Embryonic facial prominence (tissue), 1 donor: ENCODE measurements at regions not wholly inside any gene's neighbourhood (a gene's known extent, or its start where the extent isn't known, plus 50 kb on each side); places are given as distances from the start of the nearest gene placed in this dataset.

Source experiments
- DNase-seq: peaks from one replicate; pipeline ENCODE4 v3.0.0-alpha.2; 2016; ENCODE audit errors: extremely low spot score

DNA sequence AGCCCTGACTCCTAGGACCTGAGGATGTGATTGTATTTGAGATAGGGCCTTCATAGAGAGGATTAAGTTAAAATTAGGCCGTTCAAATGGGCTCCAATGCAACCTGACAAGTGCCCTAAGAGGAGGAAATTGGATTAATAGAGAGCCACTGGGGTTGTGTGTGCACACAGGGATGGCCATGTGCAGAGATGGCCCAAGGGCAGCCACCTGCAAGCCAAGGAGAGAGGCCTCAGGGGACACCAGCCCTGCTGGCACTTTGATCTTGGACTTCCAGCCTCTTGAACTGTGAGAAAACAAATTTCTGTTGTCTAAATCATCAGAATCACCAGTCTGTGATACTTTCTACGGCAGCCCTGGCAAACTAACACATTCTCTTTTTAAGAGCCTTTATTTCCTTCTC is 598.8 kb downstream of the UTRN start:
- DNase-seq: no peak

DNA sequence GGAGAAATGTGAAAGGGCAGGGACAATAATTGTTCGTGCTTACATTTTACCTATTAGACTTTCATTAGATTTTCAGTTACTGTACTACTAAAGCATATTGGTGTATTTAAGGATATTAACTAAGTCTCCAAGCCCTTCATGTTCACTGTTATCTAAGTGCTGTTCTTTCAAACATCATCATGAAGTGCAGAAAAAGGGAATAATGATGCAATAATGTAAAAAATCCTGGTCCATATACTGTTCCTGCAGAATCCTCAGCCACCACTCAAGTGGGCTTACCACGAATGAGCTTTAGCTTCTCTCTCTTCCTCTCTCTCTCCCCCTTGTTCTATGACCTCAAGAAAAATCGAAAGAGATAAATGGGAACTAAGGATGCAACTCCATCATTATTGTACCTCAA is 600.7 kb downstream of the UTRN start:
- no peak for DNase-seq

DNA sequence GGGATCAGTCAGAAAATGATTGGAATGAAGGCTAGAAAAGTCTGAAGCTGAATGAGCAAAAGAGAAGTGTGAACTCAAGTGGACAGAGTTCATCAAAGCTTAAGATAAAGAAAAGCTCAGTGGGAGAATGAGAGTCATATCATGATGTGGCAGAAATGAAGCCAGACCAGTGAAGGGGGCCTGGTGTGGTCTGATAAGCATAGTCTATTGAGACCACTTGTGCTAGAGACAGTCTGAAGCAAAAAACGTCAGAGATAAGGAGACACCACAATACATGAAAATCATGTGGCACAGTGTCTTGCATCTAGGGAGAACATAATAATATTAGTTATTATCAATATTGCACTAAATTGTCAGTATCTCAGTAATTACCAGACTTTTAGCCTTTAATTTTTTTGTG is 601.5 kb downstream of the UTRN start:
- DNase-seq: no peak

DNA sequence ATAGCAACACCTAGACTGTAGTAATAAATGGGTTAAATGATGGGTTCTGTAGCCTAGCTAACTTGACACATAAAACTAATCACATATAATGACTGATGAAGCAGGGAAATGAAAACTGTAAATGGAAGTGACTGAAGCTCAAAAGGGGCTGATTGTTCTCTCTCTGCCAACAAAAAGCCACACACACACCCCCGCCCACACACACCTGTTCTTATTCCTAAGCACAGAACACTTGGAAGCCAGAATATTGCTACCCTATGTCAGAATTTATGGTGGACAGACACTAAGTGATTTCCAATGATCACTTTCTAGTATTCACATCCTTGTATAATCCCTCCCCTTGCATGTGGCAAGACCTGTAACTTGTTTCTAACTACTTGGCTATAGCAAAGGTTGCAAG is 603.5 kb downstream of the UTRN start:
- DNase-seq: no peak

DNA sequence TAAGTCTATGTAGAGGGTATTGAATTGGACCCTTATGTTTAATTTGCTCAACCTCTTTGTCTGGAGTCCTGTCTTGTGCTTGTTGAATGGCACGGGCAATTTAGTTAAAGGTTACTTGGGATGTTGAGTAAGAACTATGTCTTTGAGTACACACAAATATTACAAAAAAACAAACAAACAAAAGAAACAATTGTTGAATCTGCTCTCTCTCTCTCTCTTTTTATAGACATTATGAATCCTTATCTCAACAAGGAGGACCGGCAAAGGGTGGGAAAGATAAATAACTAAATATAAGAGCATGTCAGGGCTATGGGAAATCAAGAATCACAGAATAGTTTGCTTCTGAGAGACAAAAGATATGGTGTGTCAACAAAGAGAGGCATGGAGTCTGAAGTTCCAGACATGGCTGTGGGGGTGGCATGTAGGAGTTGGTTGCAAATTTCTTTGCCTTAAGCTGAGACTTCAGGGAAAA is 608.6 kb downstream of the UTRN start:
- DNase-seq: no peak

DNA sequence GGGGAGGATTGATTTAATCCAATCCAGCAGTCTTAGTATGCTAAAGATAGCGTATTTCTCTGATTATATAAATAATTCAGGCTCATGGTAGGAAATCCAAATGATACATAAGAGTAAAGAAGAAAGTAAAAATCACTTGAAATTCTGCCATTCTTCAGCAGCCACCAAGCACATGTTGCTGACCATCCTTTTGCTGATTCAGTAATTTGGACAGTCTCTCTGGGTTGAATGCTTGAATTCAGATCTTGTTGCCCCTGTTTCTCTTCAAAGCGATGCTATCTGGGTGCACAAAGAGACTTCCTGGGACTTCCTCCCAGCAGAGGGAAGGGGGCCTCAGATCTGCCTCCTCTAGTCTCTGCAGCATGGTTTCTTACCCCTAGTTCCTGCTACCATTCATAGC is 609.1 kb downstream of the UTRN start:
- no peak for DNase-seq

DNA sequence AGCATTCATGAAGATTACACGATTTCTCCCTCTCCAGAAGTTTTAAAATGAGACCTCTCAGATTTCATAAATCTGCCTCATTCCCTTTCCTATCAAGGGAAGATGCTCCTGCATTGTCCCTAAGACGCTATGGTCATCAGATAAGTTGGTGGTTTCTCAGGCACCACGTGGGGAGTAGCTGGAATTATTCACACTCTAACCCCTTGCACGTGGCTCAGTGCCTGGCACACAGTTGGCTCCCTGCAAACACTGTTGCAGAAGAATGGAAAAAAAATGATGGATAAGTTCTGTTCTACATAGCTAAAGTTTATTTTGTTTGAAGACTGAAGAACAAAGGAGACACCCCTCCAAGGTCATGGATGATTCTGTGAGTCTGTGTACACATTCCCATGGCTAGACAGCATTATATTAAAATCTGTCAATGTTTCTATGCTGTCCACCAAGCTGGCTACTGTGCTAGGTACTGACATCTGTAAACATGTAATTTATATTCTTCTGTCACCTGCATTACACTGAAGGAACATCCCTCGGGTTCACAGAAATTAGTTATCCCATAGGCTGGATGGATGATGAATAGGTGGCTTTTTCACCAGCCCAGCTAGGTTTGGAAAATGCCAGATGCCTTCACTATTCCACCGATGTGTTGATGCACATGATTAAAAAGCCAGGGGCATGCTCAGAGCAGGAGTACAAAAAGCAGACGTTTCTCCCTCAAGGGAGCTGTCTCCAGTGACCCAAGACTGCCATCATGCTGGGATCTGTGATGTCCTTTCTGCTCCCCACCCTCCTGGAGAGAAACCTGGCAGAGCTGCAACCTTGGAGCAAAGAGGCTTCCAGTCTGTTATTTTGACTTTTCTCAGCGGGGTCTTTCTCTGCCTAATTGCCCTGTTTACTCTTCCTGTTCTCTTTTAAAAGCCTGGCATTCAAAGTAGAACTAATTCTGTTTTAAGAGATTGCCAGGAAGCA is 610.5 kb downstream of the UTRN start:
- DNase-seq: no peak

DNA sequence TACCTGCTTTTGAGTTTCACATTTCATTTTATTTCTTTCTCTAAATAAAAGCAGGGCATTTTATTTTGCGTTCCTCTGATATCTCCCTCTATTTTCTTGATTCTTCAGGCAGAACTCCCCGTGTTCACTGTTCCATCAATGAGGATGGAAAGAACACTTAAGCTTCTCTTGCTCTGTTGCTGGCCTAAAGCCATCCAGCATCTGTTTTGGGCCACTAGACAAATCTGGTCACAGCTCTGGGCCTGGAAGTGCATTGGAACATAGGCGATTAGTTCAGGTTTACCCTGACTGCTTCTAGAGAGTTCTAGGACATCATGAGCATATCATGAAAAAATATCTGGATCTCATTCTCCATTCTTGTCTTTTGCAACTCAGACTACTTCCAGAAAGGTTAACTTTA is 611.2 kb downstream of the UTRN start:
- DNase-seq: no peak

DNA sequence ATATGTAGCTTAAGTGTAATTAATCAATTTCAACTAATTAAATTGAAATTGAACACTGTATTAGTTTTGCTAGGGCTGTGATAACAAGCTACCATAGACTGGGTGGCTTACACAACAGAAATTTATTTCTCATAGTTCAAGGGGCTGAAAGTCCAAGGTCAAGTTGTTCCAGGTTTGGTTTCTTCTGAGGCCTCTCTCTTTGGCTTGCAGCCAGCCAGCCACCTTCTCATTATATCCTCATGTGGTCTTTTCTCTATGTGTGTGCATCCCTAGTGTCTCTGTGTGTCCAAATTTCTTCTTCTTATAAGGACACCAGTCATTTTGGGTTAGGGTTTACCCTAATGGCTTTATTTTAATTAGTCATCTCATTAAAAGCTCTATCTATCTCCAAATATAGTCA is 611.7 kb downstream of the UTRN start:
- no peak for DNase-seq

DNA sequence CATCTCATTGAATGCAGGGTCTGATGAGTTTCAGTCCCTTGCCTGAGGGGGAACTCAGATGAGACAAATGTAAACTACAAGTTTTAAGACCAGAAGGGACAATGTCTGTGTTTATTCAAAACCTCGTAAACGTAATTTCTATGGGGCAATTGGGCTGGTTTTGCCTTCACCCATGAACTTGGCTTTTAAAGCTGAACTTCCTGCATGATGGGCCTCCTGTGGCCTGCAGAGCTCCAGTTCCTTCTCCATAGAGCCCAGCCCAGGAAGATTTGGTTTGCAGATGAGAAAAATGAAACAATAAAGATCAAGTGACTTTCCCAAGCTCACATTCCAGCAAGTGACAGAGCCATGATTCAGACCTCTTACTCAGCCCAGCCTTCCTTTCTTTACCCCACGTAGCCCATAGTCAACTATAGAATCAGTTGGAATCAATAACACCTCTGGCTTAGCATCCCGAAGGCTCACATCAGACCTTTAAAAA is 612.3 kb downstream of the UTRN start:
- DNase-seq: no peak

DNA sequence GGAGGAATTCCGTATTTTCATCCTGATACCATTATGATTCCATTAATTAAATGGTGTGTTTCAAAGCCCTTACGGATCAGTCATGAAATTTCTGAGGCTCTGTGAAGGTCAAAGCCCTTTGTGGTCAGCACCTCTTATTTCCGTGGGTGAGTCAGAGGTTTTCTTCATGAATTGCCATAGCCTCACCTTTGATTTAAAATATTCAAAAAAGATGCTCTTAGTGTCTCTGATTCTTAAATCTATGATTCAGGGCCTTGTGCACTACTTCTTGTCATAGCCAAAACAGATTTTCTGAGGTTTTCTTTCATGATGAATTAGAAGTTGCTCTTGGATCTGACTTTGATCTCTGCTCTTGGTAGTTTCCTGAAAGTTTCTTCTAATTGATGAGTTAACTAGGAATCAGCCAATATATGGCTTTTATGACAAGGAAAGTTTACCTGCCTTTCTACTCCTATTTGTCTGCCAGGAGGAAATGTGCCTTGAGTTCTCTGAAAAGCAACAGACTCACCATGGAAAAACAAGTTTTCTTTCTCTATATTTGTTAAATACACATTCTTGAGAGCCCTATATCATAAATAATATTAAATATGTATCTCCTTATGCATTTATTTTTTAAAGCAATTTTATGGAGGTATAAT is 613.0 kb downstream of the UTRN start:
- DNase-seq: no peak

DNA sequence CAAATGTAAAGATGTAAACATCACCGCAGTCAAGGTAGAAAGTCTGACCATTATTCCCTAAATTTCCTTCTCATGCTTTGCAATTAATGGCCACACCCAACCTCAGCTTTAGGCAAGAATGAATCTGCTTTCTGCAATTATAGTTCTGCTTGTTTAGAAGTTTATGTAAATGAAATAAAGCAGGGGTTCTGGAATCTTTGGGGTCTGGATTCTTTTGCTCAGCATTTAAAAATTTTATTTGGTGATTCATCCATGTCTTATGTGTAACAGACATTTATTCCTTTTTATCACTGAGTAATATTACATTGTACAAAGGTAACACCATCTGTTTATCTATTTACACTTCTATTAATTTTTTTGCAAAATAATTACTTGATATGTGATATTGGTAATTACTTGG is 613.6 kb downstream of the UTRN start:
- DNase-seq: no peak

DNA sequence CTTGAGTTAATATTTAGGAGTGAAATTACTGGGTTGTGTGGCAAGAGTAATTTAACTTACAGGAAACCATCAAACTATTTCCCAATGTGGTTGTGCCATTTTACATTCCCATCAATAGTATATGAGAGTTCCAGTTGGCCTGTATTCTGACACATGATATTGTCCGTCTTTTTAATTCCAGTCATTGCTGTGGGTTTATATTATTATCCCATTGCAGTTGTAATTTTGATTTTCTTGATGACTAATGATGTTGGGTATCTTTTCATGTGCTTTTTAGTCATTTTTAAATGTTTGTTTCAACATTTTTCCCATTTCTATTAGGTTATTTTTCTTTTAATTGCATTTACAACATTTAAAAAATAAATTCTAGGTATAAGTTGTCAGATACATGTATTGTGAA is 614.0 kb downstream of the UTRN start:
- no peak for DNase-seq

DNA sequence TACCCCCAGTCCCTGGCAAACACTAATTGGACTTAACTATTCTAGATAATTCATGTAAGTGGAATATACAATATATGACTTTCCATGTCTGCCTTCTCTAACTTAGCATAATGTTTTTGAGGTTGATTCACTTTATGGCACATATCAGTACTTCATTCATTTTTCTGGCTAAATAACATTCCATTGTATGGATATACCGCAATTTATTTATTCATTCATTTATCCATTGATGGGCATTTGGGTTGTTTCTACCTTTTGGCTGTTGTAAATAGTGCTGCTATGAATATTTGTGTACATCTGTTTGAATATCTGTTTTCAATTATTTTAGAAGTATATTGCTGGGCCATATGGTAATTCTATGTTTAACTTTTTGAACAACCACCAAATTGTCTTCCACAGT is 616.3 kb downstream of the UTRN start:
- DNase-seq: no peak

DNA sequence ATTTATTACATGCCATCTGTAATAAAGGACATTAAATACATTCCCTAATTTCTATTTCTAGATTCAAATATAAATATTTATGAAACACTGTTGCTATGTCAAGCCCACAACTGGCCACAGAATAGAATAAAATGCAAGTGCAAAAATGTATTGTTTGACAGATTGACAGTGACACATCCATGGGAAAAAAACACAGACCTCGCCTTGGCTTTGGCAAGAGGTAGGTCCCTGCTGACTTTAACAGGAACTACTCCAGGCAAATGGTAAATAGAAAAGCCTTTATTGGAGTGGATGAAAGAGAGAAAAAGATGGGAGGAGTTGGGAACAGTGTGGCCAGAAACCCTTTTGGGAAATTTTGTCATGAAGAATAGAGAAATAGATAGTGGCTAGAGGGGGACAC is 622.9 kb downstream of the UTRN start:
- DNase-seq: no peak

DNA sequence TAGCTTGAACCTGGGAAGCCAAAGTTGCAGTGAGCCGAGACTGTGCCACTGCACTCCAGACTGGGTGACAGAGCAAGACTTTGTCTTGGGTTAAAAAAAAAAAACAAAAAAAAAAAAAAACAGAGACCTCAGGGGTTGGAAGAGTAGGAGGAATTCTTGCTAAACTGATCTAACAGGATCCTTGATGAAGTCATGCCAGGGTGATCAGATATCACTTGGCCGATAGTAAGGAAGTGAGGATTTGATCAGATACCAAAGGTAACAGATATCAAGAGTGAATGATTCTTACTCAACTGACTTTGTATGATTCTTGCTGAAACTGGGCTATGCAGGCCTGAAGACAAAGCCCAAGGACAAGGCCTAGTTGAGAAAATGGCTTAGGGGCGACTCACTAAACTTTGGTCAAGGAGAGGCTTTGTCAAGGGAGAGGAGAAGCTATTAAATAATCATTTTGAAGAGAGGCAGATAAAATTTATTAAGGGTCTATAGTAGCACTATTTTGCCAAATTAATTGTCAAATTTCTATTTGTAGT is 624.7 kb downstream of the UTRN start:
- DNase-seq: no peak

DNA sequence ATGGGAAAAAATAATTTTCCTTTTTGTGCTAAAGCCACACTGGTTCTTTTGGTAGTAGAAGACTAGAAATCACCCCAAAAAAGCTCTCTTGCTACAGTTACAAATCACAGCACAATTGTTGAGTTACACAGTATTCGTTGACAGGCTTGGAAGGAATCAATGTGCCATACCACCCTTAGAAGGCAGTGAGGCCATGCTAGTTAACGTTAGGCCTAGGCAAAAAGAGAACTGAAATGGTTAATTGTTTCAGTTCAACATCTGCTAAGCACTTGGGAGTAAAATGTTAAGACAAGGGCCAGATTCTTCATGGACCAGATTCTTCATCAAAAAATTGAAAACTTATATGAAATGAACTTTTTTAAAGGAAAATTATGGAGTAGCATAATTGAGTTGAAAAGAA is 626.2 kb downstream of the UTRN start:
- no peak for DNase-seq

DNA sequence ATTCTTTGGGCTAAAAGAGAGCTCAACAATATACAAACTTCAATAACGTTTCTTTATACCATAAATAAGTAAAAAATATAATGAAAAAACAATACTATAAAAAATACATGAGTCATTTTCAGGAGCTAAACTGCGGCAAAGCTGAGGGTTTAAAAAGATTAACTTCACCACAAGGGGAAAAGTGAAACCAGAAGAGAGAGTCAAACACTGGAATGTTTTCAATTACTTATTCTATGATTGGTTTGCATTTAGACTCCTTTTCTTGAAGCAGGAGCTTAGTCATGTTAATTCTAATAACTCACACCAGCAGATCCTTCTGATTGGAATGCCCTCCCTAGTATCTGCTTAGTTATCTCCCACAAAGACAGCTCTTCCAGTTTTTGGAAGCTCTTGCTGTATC is 627.3 kb downstream of the UTRN start:
- DNase-seq: no peak

DNA sequence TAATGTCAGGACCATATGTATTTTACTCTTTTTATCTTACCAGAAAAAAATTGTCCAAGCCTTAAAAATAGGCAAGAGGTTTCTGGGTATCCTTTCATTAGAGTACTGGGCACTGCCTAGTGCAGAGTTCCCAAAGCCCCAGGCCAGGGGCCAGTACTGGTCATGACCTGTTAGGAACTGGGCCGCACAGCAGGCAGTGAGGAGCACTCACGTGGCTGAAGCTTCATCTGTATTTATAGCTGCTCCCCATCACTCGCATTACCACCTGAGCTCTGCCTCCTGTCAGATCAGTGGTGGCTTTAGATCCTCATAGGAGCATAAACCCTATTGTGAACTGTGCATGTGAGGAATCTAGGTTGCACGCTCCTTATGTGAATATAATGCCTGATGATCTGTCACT is 632.9 kb downstream of the UTRN start:
- DNase-seq: no peak

DNA sequence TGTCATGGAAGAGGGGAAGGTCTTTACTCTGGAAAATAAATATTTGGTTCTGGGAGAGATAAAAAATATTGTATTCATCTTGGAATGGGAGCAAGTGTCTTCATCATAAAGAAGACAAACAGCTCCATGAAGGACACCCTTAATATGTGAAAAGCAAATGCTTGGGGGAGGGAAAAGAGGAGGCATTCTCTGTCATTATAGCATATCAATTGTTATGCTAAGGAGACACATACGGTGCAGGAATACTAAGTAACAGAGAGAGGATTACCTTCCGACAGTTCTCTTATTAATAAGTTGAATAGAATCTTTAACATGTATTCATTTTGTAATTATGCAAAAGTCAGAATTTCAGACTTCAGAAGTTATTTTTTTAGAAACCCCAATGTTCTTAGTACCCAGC is 634.4 kb downstream of the UTRN start:
- DNase-seq: no peak

DNA sequence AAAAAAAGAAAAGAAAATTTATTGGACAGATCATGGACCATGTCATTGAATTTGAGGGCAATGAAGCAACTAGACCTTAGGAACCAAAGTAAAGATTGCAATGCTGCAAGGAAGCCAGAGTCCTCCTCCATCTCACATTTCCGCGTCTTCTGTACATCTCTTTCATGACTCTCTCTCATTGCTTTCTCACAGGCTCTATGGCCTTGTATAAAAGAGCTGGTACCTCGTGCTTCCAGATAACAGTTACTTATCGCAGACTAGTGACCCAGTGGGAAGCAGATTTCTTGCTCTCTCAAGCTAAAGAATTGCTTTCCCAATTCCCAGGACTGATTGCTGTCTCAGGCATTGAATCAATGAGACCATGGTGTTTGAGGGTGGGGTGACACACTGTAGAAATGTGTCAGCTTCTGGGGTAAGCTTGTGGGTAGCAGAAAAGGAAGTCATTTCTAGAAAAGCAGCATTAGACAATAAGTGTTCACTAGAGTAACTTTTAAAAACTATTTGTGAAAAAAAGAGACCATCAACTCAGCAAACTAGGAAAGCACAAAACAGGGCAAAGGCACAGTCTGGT is 635.3 kb downstream of the UTRN start:
- no peak for DNase-seq

DNA sequence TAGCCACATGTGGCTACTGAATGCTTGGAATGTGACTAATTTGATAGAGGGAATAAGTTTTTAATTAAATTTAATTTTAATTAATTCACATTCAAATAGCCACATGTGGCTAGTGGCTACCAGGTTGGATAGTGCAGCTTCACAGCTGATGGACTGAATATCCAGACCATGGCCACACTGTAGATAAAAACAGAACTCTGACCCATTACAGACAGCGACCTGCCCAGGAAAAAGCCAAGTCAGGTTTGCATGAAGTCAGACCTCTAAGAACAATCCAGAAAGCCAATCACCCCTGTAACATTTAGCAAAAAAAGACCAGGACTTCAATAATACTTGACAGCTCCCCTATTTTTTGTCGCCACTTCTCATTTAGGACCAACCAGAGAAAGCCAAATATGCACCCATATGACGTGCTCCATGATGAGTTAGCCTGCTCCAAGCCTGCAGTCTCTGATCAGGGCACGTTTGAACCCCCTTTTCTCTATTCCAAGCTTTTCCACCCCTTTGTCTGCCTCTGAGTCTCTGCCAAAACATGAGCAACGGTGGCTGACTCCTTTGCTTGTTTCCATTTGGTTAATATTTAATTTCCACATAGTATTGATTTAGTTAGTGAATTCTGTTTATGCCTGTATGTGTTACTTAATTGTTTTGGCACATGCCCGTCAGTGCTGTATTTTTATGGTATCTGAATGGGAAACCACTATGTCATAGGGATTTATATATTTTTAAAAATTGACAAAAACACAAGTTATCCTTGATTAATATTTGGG is 636.3 kb downstream of the UTRN start:
- no peak for DNase-seq
